ENCODE measurements at regions not wholly inside any gene's neighbourhood (a gene's known extent, or its start where the extent isn't known, plus 50 kb on each side); places are given as distances from the start of the nearest gene placed in this dataset.

- no peak for TF ChIP-seq POLR2A (IDR thresholded peaks at IDR 0.05)
- no peak for TF ChIP-seq CTCF (IDR thresholded peaks at IDR 0.05)
Measured at GRCh38 chr11:54979375-54979774, 272.7 kb downstream of the OR4A5 start.
